ENCODE measurements at regions not wholly inside any gene's neighbourhood (a gene's known extent, or its start where the extent isn't known, plus 50 kb on each side); places are given as distances from the start of the nearest gene placed in this dataset.

- no peak overlapping the region for H3K27ac Mint-ChIP-seq (ENCODE audit: unreplicated experiment)
- TF ChIP-seq CTCF (IDR thresholded peaks at IDR 0.05) = no peak
- H3K4me1 Mint-ChIP-seq (ENCODE audit: unreplicated experiment) = no peaks in the 10 kb centered on the region
- H3K9me3 Mint-ChIP-seq (ENCODE audit: unreplicated experiment) = peaks cover 5% of the 10 kb centered on the region
- no peak overlapping the region for H3K4me3 Mint-ChIP-seq (ENCODE audit: unreplicated experiment)
- no peaks in the 10 kb centered on the region for H3K36me3 Mint-ChIP-seq (ENCODE audit: unreplicated experiment)
- DNase-seq (ENCODE audit: extremely low spot score, unreplicated experiment) = no peak
- H3K27me3 Mint-ChIP-seq (ENCODE audit: unreplicated experiment) = peaks cover 75% of the 10 kb centered on the region
Measured at GRCh38 chr15:62288361-62289017, 123.4 kb upstream of the C2CD4B start.

- Mint-ChIP-seq H3K27me3 (ENCODE audit: unreplicated experiment) (peaks cover 77% of the 10 kb centered on the region), H3K9me3 (ENCODE audit: unreplicated experiment) (peaks cover 9% of the 10 kb centered on the region)
- DNase-seq (ENCODE audit: extremely low spot score, unreplicated experiment) = no peak
Measured at GRCh38 chr15:62291262-62291661, 126.2 kb upstream of the C2CD4B start.

GRCh38 chr15:62296756-62297507 is 131.8 kb upstream of the C2CD4B start:
- no peak for TF ChIP-seq CTCF (IDR thresholded peaks at IDR 0.05)

More at GRCh38 chr15:62291262-62291661, 126.2 kb upstream of the C2CD4B start:
- Mint-ChIP-seq H3K27ac (ENCODE audit: unreplicated experiment) (no peak overlapping the region), H3K36me3 (ENCODE audit: unreplicated experiment) (no peaks in the 10 kb centered on the region), H3K4me3 (ENCODE audit: unreplicated experiment) (no peak overlapping the region), H3K4me1 (ENCODE audit: unreplicated experiment) (no peaks in the 10 kb centered on the region)
- no peak for TF ChIP-seq CTCF (IDR thresholded peaks at IDR 0.05)

GRCh38 chr15:62297522-62297921 is 132.4 kb upstream of the C2CD4B start:
- H3K27me3 Mint-ChIP-seq (ENCODE audit: unreplicated experiment) = peaks cover 54% of the 10 kb centered on the region
- H3K4me1 Mint-ChIP-seq (ENCODE audit: unreplicated experiment) = no peaks in the 10 kb centered on the region
- peaks cover 4% of the 10 kb centered on the region for H3K9me3 Mint-ChIP-seq (ENCODE audit: unreplicated experiment)
- no peak for TF ChIP-seq CTCF (IDR thresholded peaks at IDR 0.05)
- H3K4me3 Mint-ChIP-seq (ENCODE audit: unreplicated experiment) = no peak overlapping the region
- no peaks in the 10 kb centered on the region for H3K36me3 Mint-ChIP-seq (ENCODE audit: unreplicated experiment)
- H3K27ac Mint-ChIP-seq (ENCODE audit: unreplicated experiment) = no peak overlapping the region
- no peak for DNase-seq (ENCODE audit: extremely low spot score, unreplicated experiment)

More at GRCh38 chr15:62296756-62297507, 131.8 kb upstream of the C2CD4B start:
- Mint-ChIP-seq H3K4me3 (ENCODE audit: unreplicated experiment) (no peak overlapping the region), H3K36me3 (ENCODE audit: unreplicated experiment) (no peaks in the 10 kb centered on the region), H3K27ac (ENCODE audit: unreplicated experiment) (no peak overlapping the region), H3K4me1 (ENCODE audit: unreplicated experiment) (no peaks in the 10 kb centered on the region), H3K9me3 (ENCODE audit: unreplicated experiment) (peaks cover 8% of the 10 kb centered on the region), H3K27me3 (ENCODE audit: unreplicated experiment) (peaks cover 54% of the 10 kb centered on the region)
- DNase-seq (ENCODE audit: extremely low spot score, unreplicated experiment) = no peak

- DNase-seq (ENCODE audit: extremely low spot score, unreplicated experiment) = no peak
- Mint-ChIP-seq H3K27me3 (ENCODE audit: unreplicated experiment) (peaks cover 53% of the 10 kb centered on the region), H3K4me1 (ENCODE audit: unreplicated experiment) (no peaks in the 10 kb centered on the region), H3K9me3 (ENCODE audit: unreplicated experiment) (peaks cover 4% of the 10 kb centered on the region), H3K27ac (ENCODE audit: unreplicated experiment) (no peak overlapping the region), H3K4me3 (ENCODE audit: unreplicated experiment) (no peak overlapping the region), H3K36me3 (ENCODE audit: unreplicated experiment) (no peaks in the 10 kb centered on the region)
- TF ChIP-seq CTCF (IDR thresholded peaks at IDR 0.05) = no peak
Measured at GRCh38 chr15:62297933-62298332, 132.8 kb upstream of the C2CD4B start.

Measured in osteocyte (in vitro differentiated cells).